ENCODE measurements at regions not wholly inside any gene's neighbourhood (a gene's known extent, or its start where the extent isn't known, plus 50 kb on each side); places are given as distances from the start of the nearest gene placed in this dataset.

DNA sequence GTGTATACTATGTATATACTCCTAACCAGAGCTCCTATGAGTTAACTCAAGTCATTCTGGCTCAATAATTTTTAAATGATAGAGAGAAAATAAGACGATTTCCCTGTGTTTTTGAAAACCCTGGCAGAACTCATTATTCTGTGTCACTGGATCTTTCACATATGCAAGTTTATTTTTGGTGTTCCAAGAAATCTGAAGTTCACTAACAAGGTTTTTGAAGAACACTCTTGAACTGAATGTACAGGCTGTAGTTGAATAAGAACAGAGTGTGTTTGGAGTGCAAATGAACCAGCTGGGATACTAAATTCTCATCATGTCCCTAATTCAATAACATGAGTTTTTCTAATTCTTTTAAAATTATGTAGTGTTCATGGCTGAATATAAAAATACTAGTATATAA lies 466.9 kb upstream of the SUCLG2 start:
- H3K27ac ChIP-seq = no peak overlapping the region
- no peaks in the 10 kb centered on the region for H3K4me1 ChIP-seq
- TF ChIP-seq POLR2A (IDR thresholded peaks at IDR 0.05) (no peak), POLR2AphosphoS5 (IDR thresholded peaks at IDR 0.05) (no peak)
- TF ChIP-seq, protein P1, sequence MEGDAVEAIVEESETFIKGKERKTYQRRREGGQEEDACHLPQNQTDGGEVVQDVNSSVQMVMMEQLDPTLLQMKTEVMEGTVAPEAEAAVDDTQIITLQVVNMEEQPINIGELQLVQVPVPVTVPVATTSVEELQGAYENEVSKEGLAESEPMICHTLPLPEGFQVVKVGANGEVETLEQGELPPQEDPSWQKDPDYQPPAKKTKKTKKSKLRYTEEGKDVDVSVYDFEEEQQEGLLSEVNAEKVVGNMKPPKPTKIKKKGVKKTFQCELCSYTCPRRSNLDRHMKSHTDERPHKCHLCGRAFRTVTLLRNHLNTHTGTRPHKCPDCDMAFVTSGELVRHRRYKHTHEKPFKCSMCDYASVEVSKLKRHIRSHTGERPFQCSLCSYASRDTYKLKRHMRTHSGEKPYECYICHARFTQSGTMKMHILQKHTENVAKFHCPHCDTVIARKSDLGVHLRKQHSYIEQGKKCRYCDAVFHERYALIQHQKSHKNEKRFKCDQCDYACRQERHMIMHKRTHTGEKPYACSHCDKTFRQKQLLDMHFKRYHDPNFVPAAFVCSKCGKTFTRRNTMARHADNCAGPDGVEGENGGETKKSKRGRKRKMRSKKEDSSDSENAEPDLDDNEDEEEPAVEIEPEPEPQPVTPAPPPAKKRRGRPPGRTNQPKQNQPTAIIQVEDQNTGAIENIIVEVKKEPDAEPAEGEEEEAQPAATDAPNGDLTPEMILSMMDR (IDR thresholded peaks at IDR 0.05 in 8 of 11, conservative IDR thresholded peaks at IDR 0.05 in 3 of 11) = no peak
- no peaks in the 10 kb centered on the region for H3K36me3 ChIP-seq
- DNase-seq = no peak
- no peaks in the 10 kb centered on the region for H3K27me3 ChIP-seq (replicated peaks in 1 of 7)
- no peaks in the 10 kb centered on the region for H3K9me3 ChIP-seq
- 54 to 78% (median 60%) methylated on average over 1 of the region's 1 CpG for WGBS, 5 donors
- no peak overlapping the region for H3K4me3 ChIP-seq
- intact Hi-C loops (cut with DNase I; ENCODE audit: low total_unique reads) = no loop called here

DNA sequence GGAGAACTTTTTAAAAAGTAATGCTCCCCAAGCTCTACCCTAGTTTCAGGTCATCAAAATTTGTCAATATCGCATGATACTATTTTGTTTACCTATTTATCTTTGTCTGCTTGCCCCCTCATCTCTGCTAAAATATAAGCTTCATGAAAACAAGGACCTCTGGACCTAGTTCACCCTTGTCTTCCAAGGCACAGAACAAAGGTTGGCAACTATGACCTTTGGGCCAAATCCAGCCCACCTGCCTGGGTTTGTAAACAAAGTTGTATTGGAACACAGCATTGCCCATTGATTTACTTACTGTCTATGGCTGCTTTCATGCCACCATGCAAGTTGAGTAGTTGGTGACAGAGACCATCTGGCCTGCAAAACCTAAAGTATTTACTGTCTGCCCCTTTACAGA lies 462.2 kb upstream of the SUCLG2 start:
- WGBS, 5 donors = 90 to 100% (median 93%) methylated on average over 1 of the region's 1 CpG
- Histone ChIP-seq H3K36me3 (no peaks in the 10 kb centered on the region), H3K9me3 (no peaks in the 10 kb centered on the region), H3K4me1 (no peaks in the 10 kb centered on the region), H3K4me3 (no peak overlapping the region), H3K27me3 (replicated peaks in 1 of 7) (no peaks in the 10 kb centered on the region), H3K27ac (no peak overlapping the region)
- intact Hi-C loops (cut with DNase I; ENCODE audit: low total_unique reads) = no loop called here
- DNase-seq = no peak
- TF ChIP-seq POLR2AphosphoS5 (IDR thresholded peaks at IDR 0.05) (no peak), POLR2A (IDR thresholded peaks at IDR 0.05) (no peak)
- TF ChIP-seq, protein P1 (IDR thresholded peaks at IDR 0.05 in 8 of 11, conservative IDR thresholded peaks at IDR 0.05 in 3 of 11) = no peak

DNA sequence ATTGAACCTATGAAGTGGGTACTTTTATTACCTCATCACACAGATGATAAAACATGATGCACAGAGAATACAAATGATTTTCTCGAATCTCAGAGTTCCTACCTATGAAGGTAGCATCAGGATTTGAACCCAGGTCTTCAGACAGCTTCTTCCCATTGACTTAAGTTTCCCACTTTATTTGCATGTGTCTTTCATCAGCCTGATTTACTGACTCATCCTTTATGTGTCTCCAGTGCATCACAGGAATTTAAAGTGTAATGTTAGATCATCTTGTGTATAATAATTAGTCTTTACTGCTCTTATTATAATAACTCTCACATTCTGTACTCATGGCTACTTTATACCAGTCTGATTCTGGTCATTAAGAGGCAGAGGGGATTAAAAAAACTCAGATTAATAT lies 449.4 kb upstream of the SUCLG2 start:
- DNase-seq = no peak
- Histone ChIP-seq H3K9me3 (peaks cover 0 to 7% (median 4%) of the 10 kb centered on the region in 8 donors), H3K27ac (no peak overlapping the region), H3K36me3 (no peaks in the 10 kb centered on the region), H3K4me3 (no peak overlapping the region), H3K4me1 (no peaks in the 10 kb centered on the region), H3K27me3 (replicated peaks in 1 of 7) (no peaks in the 10 kb centered on the region)
- 0 to 70% (median 31%) methylated on average over 1 of the region's 1 CpG for WGBS, 5 donors
- intact Hi-C loops (cut with DNase I; ENCODE audit: low total_unique reads) = no loop called here
- TF ChIP-seq POLR2A (IDR thresholded peaks at IDR 0.05) = no peak
- no peak for TF ChIP-seq POLR2AphosphoS5 (IDR thresholded peaks at IDR 0.05)

DNA sequence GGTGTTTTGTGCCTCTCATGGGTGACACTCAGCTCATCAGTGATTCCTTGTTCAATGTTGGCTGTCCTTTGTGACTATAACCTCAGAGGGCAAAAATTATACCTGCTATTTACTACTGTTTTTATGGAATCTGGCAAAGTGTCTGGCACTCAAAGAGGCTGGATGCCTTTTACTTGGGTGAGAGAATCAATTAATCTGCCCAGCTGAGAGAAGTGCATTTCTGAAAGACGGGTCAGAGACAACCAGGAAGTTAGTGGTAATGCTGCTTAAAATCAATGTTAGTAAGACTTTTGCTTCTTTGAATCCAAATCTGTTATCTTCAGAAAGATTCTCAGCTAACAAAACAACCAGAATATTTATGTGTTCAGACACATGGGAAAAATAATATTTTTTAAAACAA lies 436.2 kb upstream of the SUCLG2 start:
- 44 to 67% (median 52%) methylated on average over 1 of the region's 1 CpG for WGBS, 5 donors
- no peaks in the 10 kb centered on the region for H3K27me3 ChIP-seq (replicated peaks in 1 of 7)
- intact Hi-C loops (cut with DNase I; ENCODE audit: low total_unique reads) = no loop called here
- H3K4me3 ChIP-seq = no peak overlapping the region
- TF ChIP-seq POLR2AphosphoS5 (IDR thresholded peaks at IDR 0.05) = no peak
- TF ChIP-seq POLR2A (IDR thresholded peaks at IDR 0.05) = no peak
- TF ChIP-seq, protein P1 (IDR thresholded peaks at IDR 0.05 in 8 of 11, conservative IDR thresholded peaks at IDR 0.05 in 3 of 11) = no peak
- no peak for DNase-seq
- H3K4me1 ChIP-seq = peaks cover 0 to 13% (median 3%) of the 10 kb centered on the region in 6 donors
- no peaks in the 10 kb centered on the region for H3K36me3 ChIP-seq
- no peaks in the 10 kb centered on the region for H3K9me3 ChIP-seq
- no peak overlapping the region for H3K27ac ChIP-seq

DNA sequence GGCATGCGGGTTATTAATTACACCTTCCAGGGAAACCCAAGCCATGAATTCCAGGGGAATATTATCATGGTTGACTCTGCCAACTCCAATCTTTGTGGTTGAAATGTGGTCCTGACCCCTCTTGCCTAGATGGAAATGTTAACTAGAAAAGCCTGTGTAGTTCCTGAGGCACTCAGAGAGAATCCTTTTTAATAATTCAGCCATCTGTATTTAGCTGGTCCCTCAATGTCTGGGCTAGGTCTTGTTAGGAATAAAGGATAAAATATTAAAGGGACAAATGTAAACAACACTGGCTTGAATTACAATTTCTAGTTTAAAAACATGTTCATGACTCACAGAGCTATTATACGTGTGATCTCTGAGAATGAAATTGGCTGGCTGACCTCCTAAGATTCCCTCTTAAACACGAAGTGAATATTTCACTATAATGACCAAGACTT lies 435.2 kb upstream of the SUCLG2 start:
- intact Hi-C loops (cut with DNase I; ENCODE audit: low total_unique reads) = no loop called here
- 46 to 79% (median 63%) methylated on average over 3 of the region's 3 CpGs for WGBS, 5 donors
- H3K9me3 ChIP-seq = no peaks in the 10 kb centered on the region
- TF ChIP-seq, protein P1 (IDR thresholded peaks at IDR 0.05 in 8 of 11, conservative IDR thresholded peaks at IDR 0.05 in 3 of 11) = no peak
- TF ChIP-seq POLR2AphosphoS5 (IDR thresholded peaks at IDR 0.05) (no peak), POLR2A (IDR thresholded peaks at IDR 0.05) (no peak)
- no peaks in the 10 kb centered on the region for H3K36me3 ChIP-seq
- peaks cover 0 to 13% (median 3%) of the 10 kb centered on the region in 6 donors for H3K4me1 ChIP-seq
- H3K27me3 ChIP-seq (replicated peaks in 1 of 7) = peaks cover 0 to under 1% (median 0%) of the 10 kb centered on the region in 7 donors
- H3K4me3 ChIP-seq = no peak overlapping the region
- DNase-seq = no peak
- no peak overlapping the region for H3K27ac ChIP-seq
